OCI-LY1 (cell line): ENCODE measurements at regions not wholly inside any gene's neighbourhood (a gene's known extent, or its start where the extent isn't known, plus 50 kb on each side); places are given as distances from the start of the nearest gene placed in this dataset.

Experiments used
- EZH2 ChIP-seq: fragments of 200-600 bp; sonication (generic), shearing (Covaris generic); IDR thresholded peaks from 2 replicates; pipeline ENCODE4 v1.8.0; 2017; ENCODE audit warnings: borderline replicate concordance, mixed run types, mild to moderate bottlenecking, antibody characterized with exemption, low read length, moderate library complexity, mixed read lengths
- TF ChIP-seq, protein P1 (sequence below): fragments of 200-600 bp; sonication (generic), shearing (Covaris generic); IDR thresholded peaks from 2 replicates; pipeline ENCODE4 v1.5.1; 2017; ENCODE audit warnings: mild to moderate bottlenecking, antibody characterized with exemption, low read length, moderate library complexity, mixed read lengths

DNA sequence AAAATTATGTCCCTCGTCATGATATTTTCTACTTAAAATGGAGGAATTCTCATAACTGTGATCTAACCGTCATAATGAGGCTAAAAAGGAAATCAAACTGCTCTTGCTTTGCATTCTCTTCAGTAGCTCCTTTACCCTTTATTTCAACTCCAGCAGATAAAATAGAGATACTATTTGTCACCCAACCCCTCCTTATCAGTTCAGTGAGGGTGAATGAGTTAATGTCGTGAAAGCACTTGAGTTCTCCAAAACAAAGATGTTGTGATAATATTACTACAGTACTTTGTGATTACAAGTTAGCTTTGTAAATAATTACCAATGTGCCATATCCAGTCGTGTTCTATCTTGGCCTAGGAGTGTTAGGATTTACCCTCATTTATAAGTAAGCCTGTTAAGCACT lies 63.4 kb upstream of the ANKRD28 start:
- TF ChIP-seq, protein P1, sequence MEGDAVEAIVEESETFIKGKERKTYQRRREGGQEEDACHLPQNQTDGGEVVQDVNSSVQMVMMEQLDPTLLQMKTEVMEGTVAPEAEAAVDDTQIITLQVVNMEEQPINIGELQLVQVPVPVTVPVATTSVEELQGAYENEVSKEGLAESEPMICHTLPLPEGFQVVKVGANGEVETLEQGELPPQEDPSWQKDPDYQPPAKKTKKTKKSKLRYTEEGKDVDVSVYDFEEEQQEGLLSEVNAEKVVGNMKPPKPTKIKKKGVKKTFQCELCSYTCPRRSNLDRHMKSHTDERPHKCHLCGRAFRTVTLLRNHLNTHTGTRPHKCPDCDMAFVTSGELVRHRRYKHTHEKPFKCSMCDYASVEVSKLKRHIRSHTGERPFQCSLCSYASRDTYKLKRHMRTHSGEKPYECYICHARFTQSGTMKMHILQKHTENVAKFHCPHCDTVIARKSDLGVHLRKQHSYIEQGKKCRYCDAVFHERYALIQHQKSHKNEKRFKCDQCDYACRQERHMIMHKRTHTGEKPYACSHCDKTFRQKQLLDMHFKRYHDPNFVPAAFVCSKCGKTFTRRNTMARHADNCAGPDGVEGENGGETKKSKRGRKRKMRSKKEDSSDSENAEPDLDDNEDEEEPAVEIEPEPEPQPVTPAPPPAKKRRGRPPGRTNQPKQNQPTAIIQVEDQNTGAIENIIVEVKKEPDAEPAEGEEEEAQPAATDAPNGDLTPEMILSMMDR = no peak
- no peak for TF ChIP-seq EZH2
